Activated T-cell treated with anti-CD3 and anti-CD28 coated beads, Interleukin-2, amount 50 U/mL, for 4 hours (primary cell): ENCODE measurements at regions not wholly inside any gene's neighbourhood (a gene's known extent, or its start where the extent isn't known, plus 50 kb on each side); places are given as distances from the start of the nearest gene placed in this dataset.

Experiments used
- ATAC-seq, 2 donors: fragments of 200-7000 bp; cut with Tn5 transposase; one replicate each; pipeline ENCODE4 v1.10.0; 2021
- DNase-seq: peaks from one replicate; pipeline ENCODE4 v3.0.0-alpha.2; 2020
- H3K27me3 Mint-ChIP-seq: one replicate; pipeline ENCODE4 v1.8.0; 2021; ENCODE audit warnings: low read depth, mixed read lengths
- H3K36me3 Mint-ChIP-seq: one replicate; pipeline ENCODE4 v1.8.0; 2022; ENCODE audit warnings: mixed read lengths; ENCODE audit not compliant: insufficient read depth
- H3K4me1 Mint-ChIP-seq: one replicate; pipeline ENCODE4 v1.8.0; 2021; ENCODE audit warnings: low read depth, mixed read lengths
- H3K4me3 Mint-ChIP-seq: one replicate; pipeline ENCODE4 v1.8.0; 2021; ENCODE audit warnings: mild to moderate bottlenecking, moderate library complexity, mixed read lengths
- H3K9me3 Mint-ChIP-seq: one replicate; pipeline ENCODE4 v1.8.0; 2021; ENCODE audit warnings: mixed read lengths

GRCh38 chr4:24405341-24405740, 179.0 kb downstream of the DHX15 start:
- Mint-ChIP-seq H3K36me3 (no peaks in the 10 kb centered on the region), H3K27me3 (peaks cover 6% of the 10 kb centered on the region), H3K4me3 (no peak overlapping the region), H3K9me3 (no peaks in the 10 kb centered on the region), H3K4me1 (no peaks in the 10 kb centered on the region)
- ATAC-seq: no peak
- no peak for DNase-seq

DNA sequence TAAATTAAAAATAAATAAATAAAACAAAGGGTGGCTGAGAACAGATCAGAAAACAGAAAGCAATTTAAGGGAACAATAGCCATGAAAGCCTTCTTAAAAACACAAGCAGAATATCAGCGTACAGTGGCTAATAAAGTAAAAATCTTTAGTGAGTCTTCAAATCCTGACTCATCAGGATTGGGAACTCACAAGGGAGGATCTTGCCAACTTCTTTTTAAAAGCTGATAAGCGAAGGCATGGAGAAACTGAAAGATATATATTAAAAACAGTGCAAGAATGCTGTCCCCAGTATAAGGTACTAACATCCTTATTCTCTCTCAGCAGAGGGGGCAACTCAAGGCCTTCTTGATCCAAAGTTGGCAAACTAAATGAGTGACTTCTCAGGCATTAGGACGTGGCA, 180.1 kb downstream of the DHX15 start:
- H3K4me3 Mint-ChIP-seq: no peak overlapping the region
- H3K4me1 Mint-ChIP-seq: no peaks in the 10 kb centered on the region
- ATAC-seq (no peak), DNase-seq (no peak)
- H3K36me3 Mint-ChIP-seq: no peaks in the 10 kb centered on the region
- H3K9me3 Mint-ChIP-seq: no peaks in the 10 kb centered on the region
- H3K27me3 Mint-ChIP-seq: peaks cover 6% of the 10 kb centered on the region

- Mint-ChIP-seq H3K4me3 (no peak overlapping the region), H3K27me3 (peaks cover 6% of the 10 kb centered on the region), H3K36me3 (no peaks in the 10 kb centered on the region), H3K9me3 (no peaks in the 10 kb centered on the region), H3K4me1 (no peaks in the 10 kb centered on the region)
- ATAC-seq: no peak
- DNase-seq: no peak
Measured at GRCh38 chr4:24403265-24403664, 181.1 kb downstream of the DHX15 start.

DNA sequence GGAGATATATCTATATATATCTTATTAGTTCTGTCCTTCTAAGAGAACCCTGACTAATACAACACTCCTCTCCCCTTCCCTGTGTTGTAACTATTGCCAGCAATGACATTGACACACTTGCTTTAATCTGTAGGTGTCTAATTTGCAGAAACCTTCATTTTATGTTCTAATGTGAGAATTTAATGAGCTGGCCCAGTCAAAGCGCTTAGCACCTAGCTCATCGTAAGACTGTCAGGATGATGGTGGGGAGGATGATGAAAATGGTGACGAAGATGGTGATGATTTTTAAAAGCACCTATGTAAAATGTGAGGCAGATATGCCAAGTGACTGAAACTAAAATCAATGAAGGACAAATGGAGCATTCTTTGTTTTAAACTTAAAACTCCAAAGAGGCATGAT, 183.8 kb downstream of the DHX15 start:
- no peaks in the 10 kb centered on the region for H3K36me3 Mint-ChIP-seq
- H3K9me3 Mint-ChIP-seq: no peaks in the 10 kb centered on the region
- H3K4me1 Mint-ChIP-seq: no peaks in the 10 kb centered on the region
- no peak for ATAC-seq
- DNase-seq: no peak
- H3K27me3 Mint-ChIP-seq: peaks cover 2% of the 10 kb centered on the region
- H3K4me3 Mint-ChIP-seq: no peak overlapping the region

DNA sequence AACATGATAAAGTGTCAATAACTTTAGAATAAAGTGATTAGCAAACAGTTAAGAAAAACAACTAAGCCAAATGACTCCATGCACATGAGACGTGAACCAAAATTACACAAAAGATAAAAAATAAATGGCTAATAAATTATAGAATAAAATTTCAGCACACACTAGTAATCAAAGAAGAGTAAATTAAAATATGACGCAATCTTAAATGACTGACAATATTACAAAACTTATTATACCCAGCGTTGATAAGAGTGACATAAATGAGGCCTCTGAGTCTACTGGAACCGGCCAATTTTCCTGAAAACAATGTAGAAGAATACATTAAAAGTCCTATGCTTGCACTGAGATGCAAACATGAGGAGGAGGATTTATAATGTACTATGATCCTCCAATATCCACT, 187.4 kb downstream of the DHX15 start:
- no peak for DNase-seq
- Mint-ChIP-seq H3K27me3 (no peaks in the 10 kb centered on the region), H3K4me3 (no peak overlapping the region), H3K36me3 (no peaks in the 10 kb centered on the region), H3K4me1 (no peaks in the 10 kb centered on the region), H3K9me3 (no peaks in the 10 kb centered on the region)
- ATAC-seq: no peak

- no peak for DNase-seq
- Mint-ChIP-seq H3K9me3 (no peaks in the 10 kb centered on the region), H3K4me1 (no peaks in the 10 kb centered on the region), H3K4me3 (no peak overlapping the region), H3K36me3 (no peaks in the 10 kb centered on the region), H3K27me3 (no peaks in the 10 kb centered on the region)
- no peak for ATAC-seq
Measured at GRCh38 chr4:24395937-24396336, 188.4 kb downstream of the DHX15 start.

- no peak for DNase-seq
- no peak overlapping the region for H3K4me3 Mint-ChIP-seq
- H3K9me3 Mint-ChIP-seq: no peaks in the 10 kb centered on the region
- ATAC-seq: no peak
- no peaks in the 10 kb centered on the region for H3K36me3 Mint-ChIP-seq
- no peaks in the 10 kb centered on the region for H3K4me1 Mint-ChIP-seq
- no peaks in the 10 kb centered on the region for H3K27me3 Mint-ChIP-seq
Measured at GRCh38 chr4:24394041-24394440, 190.3 kb downstream of the DHX15 start.

- Mint-ChIP-seq H3K4me1 (no peaks in the 10 kb centered on the region), H3K4me3 (no peak overlapping the region), H3K36me3 (no peaks in the 10 kb centered on the region), H3K27me3 (no peaks in the 10 kb centered on the region), H3K9me3 (no peaks in the 10 kb centered on the region)
- DNase-seq (no peak), ATAC-seq (no peak)
Measured at GRCh38 chr4:24392613-24393012, 191.7 kb downstream of the DHX15 start.

GRCh38 chr4:24382381-24382780, 202.0 kb downstream of the DHX15 start:
- ATAC-seq (no peak), DNase-seq (no peak)
- Mint-ChIP-seq H3K36me3 (no peaks in the 10 kb centered on the region), H3K9me3 (peaks cover 5% of the 10 kb centered on the region), H3K4me1 (no peaks in the 10 kb centered on the region), H3K27me3 (peaks cover 2% of the 10 kb centered on the region), H3K4me3 (no peak overlapping the region)

- H3K4me3 Mint-ChIP-seq: no peak overlapping the region
- H3K9me3 Mint-ChIP-seq: peaks cover under 1% of the 10 kb centered on the region
- ATAC-seq (no peak), DNase-seq (no peak)
- H3K4me1 Mint-ChIP-seq: no peaks in the 10 kb centered on the region
- H3K27me3 Mint-ChIP-seq: peaks cover 4% of the 10 kb centered on the region
- H3K36me3 Mint-ChIP-seq: no peaks in the 10 kb centered on the region
Measured at GRCh38 chr4:24380957-24381665, 203.2 kb downstream of the DHX15 start.

- Mint-ChIP-seq H3K4me1 (no peaks in the 10 kb centered on the region), H3K27me3 (peaks cover 2% of the 10 kb centered on the region), H3K36me3 (no peaks in the 10 kb centered on the region), H3K9me3 (no peaks in the 10 kb centered on the region), H3K4me3 (no peak overlapping the region)
- ATAC-seq (no peak), DNase-seq (no peak)
Measured at GRCh38 chr4:24373704-24374103, 210.7 kb downstream of the DHX15 start.

GRCh38 chr4:24372881-24373280, 211.5 kb downstream of the DHX15 start:
- Mint-ChIP-seq H3K27me3 (peaks cover 2% of the 10 kb centered on the region), H3K4me3 (no peak overlapping the region)
- no peak for ATAC-seq

GRCh38 chr4:24372341-24372740, 212.0 kb downstream of the DHX15 start:
- Mint-ChIP-seq H3K4me1 (no peaks in the 10 kb centered on the region), H3K9me3 (no peaks in the 10 kb centered on the region), H3K27me3 (peaks cover 2% of the 10 kb centered on the region), H3K36me3 (no peaks in the 10 kb centered on the region), H3K4me3 (no peak overlapping the region)
- DNase-seq (no peak), ATAC-seq (no peak)

More at GRCh38 chr4:24372881-24373280, 211.5 kb downstream of the DHX15 start:
- Mint-ChIP-seq H3K36me3 (no peaks in the 10 kb centered on the region), H3K4me1 (no peaks in the 10 kb centered on the region), H3K9me3 (no peaks in the 10 kb centered on the region)
- no peak for DNase-seq

DNA sequence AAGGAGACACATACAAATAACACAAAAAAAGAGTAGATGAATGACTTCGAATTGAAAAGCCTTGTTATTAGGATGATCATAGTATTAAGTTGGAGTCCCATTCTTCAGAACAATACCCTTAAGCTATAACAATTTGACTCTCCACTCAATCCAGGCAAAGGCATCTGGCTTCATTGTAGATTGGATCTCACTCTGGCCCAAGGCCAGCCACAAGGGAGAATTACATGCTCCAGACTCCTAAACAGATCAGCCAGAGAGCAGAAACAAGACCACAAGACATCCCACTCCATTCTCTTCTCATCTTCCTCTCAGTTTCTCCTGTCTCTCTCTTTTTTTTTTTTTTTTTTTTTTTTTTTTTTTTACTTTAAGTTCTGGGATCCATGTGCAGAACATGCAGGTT, 213.9 kb downstream of the DHX15 start:
- no peak for DNase-seq
- Mint-ChIP-seq H3K9me3 (no peaks in the 10 kb centered on the region), H3K4me3 (no peak overlapping the region), H3K36me3 (no peaks in the 10 kb centered on the region), H3K27me3 (no peaks in the 10 kb centered on the region), H3K4me1 (no peaks in the 10 kb centered on the region)
- no peak for ATAC-seq

- no peak for ATAC-seq
- Mint-ChIP-seq H3K9me3 (no peaks in the 10 kb centered on the region), H3K4me3 (no peak overlapping the region), H3K27me3 (no peaks in the 10 kb centered on the region), H3K36me3 (no peaks in the 10 kb centered on the region), H3K4me1 (no peaks in the 10 kb centered on the region)
- DNase-seq: no peak
Measured at GRCh38 chr4:24369507-24370029, 214.8 kb downstream of the DHX15 start.
